ENCODE measurements at regions not wholly inside any gene's neighbourhood (a gene's known extent, or its start where the extent isn't known, plus 50 kb on each side); places are given as distances from the start of the nearest gene placed in this dataset.
"Not testable (repeated sequence)": the region's sequence is repeated elsewhere in the genome, so short reads cannot be mapped to it uniquely, and the experiment has no call there.

- no peak for DNase-seq
Measured at GRCh38 chr4:126468144-126468543, 1153.4 kb downstream of the FAT4 start.

- no peak for DNase-seq
Measured at GRCh38 chr4:126470862-126471261, 1156.1 kb downstream of the FAT4 start.

GRCh38 chr4:126475730-126476129, 1157.0 kb upstream of the INTU start:
- no peak for DNase-seq

GRCh38 chr4:126479709-126480108, 1153.0 kb upstream of the INTU start:
- DNase-seq: no peak

GRCh38 chr4:126482311-126482710, 1150.4 kb upstream of the INTU start:
- DNase-seq: no peak

GRCh38 chr4:126486377-126486776, 1146.4 kb upstream of the INTU start:
- no peak for DNase-seq

- no peak for DNase-seq
Measured at GRCh38 chr4:126489826-126490463, 1142.8 kb upstream of the INTU start.

GRCh38 chr4:126495163-126495752, 1137.5 kb upstream of the INTU start:
- DNase-seq: no peak

- no peak for DNase-seq
Measured at GRCh38 chr4:126512979-126513378, 1119.8 kb upstream of the INTU start.

- DNase-seq: no peak
Measured at GRCh38 chr4:126513596-126513995, 1119.2 kb upstream of the INTU start.

- DNase-seq: no peak
Measured at GRCh38 chr4:126520731-126521130, 1112.0 kb upstream of the INTU start.

- DNase-seq: not testable (repeated sequence)
Measured at GRCh38 chr4:126525400-126525799, 1107.4 kb upstream of the INTU start.

GRCh38 chr4:126526335-126526734, 1106.4 kb upstream of the INTU start:
- DNase-seq: no peak

GRCh38 chr4:126529997-126530396, 1102.8 kb upstream of the INTU start:
- no peak for DNase-seq

GRCh38 chr4:126530996-126531585, 1101.7 kb upstream of the INTU start:
- no peak for DNase-seq

GRCh38 chr4:126532527-126532926, 1100.2 kb upstream of the INTU start:
- DNase-seq: no peak

- no peak for DNase-seq
Measured at GRCh38 chr4:126533146-126533805, 1099.5 kb upstream of the INTU start.

- no peak for DNase-seq
Measured at GRCh38 chr4:126539771-126540170, 1093.0 kb upstream of the INTU start.

GRCh38 chr4:126541820-126542219, 1090.9 kb upstream of the INTU start:
- no peak for DNase-seq

GRCh38 chr4:126544276-126544675, 1088.5 kb upstream of the INTU start:
- DNase-seq: no peak

- DNase-seq: not testable (repeated sequence)
Measured at GRCh38 chr4:126546197-126546596, 1086.6 kb upstream of the INTU start.

GRCh38 chr4:126547352-126547751, 1085.4 kb upstream of the INTU start:
- DNase-seq: no peak

- no peak for DNase-seq
Measured at GRCh38 chr4:126548890-126549289, 1083.9 kb upstream of the INTU start.

- DNase-seq: no peak
Measured at GRCh38 chr4:126552321-126552720, 1080.4 kb upstream of the INTU start.

Data from stimulated activated CD4-positive, alpha-beta T cell treated with anti-CD3 and anti-CD28 coated beads, Interleukin-2, amount 100 ng/mL, for 48 hours (primary cell).